GM18519 (cell line): ENCODE measurements at regions not wholly inside any gene's neighbourhood (a gene's known extent, or its start where the extent isn't known, plus 50 kb on each side); places are given as distances from the start of the nearest gene placed in this dataset.
"Not testable (repeated sequence)": the region's sequence is repeated elsewhere in the genome, so short reads cannot be mapped to it uniquely, and the experiment has no call there.

Experiments used
- ATAC-seq: cut with Tn5 transposase; IDR thresholded peaks from one replicate; pipeline ENCODE4 v1.9.1; 2021; ENCODE audit warnings: mild to moderate bottlenecking, moderate library complexity; ENCODE audit not compliant: unreplicated experiment, low FRiP score

DNA sequence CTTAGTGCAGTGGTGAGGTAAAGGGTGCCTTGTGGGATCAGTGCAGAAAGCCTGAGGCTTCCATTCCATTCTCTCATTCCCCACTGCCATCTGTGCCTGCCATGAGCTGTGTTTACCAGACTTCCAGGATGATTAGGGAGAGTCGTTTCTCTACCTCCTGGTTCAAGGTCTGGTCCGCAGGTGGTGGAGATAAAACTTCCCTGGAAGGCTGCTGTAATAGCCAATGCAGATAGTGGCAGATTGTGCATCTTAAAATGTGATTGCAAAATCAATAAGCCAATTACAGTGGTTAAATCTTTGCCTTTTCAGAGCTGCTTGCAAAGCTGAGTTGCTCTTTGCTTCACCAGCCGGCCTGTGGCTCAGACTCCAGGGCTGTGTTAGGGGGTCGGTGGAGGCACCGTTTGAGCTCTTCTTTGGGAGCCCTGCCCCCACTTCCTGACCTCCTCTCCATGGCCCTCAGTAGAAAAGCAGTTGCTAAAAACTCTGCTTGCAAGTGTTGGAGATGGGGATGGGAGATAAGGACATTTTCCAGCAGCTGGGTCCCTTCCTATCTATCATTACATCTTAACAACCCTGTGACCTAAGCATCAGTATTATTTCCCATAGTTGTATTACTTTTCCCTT, 95.2 kb upstream of the HS6ST1 start:
- ATAC-seq: no peak

GRCh38 chr2:128414351-128414750, 95.7 kb upstream of the HS6ST1 start:
- ATAC-seq: no peak

DNA sequence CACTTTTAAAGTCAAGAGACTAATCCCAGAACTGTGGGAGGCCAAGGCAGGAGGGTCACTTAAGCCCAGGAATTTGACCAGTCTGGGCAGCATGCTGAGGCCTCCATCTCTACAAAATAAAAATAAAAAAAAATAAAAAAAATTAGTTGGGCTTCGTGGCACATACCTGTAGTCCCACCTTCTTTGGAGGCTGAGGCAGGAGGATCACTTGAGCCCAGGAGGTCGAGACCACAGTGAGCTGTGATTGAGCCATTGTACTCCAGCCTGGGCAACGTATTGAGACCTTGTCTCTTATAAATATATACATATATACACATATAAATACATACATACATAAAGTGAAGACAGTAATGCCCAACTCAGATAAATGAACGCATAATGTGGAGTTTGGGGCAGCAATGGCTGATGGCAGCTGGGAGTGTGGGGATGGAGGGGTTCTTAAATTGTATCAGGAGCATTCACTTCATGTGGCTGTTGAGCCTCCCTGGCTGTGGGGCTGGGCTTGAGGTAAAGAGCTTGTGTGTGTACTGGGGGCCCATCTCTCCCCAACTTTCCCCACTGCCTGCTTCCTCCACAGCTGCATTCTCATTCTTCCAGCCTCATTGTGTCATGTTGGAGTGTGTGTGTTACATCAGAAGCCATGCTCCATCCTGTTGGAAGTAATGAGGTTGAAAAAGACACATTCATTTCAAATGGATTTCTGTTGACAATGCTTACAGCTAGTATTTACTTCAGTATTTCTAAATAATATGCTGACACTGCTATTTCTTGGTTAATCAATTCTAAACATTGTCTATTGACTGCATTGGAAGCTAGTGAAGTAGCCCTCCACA, 96.5 kb upstream of the HS6ST1 start:
- no peak for ATAC-seq

DNA sequence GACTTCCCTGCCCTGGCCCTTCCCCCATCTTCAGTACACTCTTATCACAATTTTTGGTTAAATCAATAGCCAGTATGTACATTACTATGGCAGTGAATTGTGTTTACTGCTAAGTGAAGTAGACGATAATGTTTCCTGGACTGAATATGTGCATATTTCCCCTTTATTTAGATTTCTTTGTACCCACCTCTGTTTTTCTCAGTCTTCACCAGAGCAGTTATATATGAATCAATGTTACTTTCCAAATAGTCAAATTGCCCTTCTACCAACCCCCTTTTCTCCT, 97.1 kb upstream of the HS6ST1 start:
- ATAC-seq: no peak

- ATAC-seq: no peak
Observed at GRCh38 chr2:128416109-128416785, 97.6 kb upstream of the HS6ST1 start.

- no peak for ATAC-seq
Observed at GRCh38 chr2:128416806-128417205, 98.1 kb upstream of the HS6ST1 start.

DNA sequence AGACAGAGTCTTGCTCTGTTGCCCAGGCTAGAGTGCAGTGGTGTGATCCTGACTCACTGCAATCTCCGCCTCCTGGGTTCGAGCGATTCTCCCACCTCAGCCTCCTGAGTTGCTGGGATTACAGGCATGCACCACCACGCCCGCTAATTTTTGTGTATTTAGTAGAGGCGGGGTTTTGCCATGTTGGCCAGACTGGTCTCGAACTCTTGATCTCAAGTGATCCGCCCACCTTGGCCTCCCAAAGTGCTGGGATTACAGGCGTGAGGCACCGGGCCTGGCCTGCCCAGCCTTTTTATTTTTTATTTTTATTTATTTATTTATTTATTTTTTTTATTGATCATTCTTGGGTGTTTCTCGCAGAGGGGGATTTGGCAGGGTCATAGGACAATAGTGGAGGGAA, 98.6 kb upstream of the HS6ST1 start:
- ATAC-seq: not testable (repeated sequence)

DNA sequence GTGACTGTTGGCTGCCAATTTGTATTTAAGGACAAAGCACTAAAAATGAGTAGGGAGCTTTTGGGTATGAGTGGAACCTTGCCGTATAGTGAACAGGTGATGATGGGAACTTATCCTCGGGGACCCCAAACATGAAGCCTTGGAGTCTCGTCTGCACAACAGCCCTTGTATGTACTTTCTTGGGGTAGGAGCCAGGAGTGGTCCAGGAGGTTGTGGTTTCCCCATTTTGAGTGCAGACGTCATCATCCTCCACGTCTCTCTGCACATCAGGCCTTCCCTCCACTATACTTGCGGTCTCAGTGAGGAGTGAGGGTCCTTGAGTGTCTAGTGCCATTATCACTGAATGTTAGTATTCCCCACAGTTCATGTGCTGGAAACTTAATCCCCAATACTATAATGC, 101.5 kb upstream of the HS6ST1 start:
- ATAC-seq: no peak

GRCh38 chr2:128420776-128421175, 102.1 kb upstream of the HS6ST1 start:
- no peak for ATAC-seq

GRCh38 chr2:128421286-128421685, 102.6 kb upstream of the HS6ST1 start:
- no peak for ATAC-seq

DNA sequence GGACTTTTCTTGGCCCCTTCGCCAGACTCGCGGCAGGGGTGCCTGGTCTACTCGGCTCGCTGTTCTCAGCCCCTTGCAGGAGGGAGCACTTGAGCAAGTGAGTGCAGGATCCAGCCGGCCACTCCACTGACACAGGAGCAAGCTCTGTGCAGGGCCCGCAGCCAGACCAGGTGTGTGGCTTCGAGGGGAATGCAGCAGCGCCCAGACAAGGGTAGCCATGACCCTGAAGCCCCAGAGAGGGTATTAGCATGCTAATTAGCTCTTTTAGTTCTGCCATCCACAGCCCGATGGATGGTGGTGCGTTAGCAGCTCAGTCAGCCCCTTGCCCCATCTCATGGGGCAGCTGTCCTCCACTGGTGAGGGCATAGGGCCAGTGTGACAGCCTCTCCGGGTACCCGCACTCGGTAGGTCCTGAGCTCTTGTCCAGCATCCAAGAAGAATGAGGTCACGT, 103.2 kb upstream of the HS6ST1 start:
- no peak for ATAC-seq

GRCh38 chr2:128422571-128422970, 103.9 kb upstream of the HS6ST1 start:
- no peak for ATAC-seq

DNA sequence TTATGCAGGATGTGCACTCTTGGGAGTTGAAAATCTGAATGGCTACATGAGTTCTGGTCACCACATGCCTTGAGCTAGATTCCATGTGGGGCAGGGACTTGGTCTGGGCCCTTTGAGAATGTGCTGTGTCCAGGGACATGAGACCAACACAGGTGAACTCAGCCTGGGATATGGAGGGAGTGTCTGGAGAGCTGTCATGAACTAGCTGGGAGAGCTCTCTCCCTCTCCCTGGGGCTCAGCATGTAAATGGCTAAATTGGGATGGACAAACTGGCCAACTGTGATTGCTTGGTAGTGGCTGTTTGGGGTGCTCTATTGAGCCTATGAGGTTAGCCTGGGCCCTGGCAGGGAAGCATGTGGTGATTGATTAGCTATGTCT, 105.1 kb upstream of the HS6ST1 start:
- ATAC-seq: no peak

DNA sequence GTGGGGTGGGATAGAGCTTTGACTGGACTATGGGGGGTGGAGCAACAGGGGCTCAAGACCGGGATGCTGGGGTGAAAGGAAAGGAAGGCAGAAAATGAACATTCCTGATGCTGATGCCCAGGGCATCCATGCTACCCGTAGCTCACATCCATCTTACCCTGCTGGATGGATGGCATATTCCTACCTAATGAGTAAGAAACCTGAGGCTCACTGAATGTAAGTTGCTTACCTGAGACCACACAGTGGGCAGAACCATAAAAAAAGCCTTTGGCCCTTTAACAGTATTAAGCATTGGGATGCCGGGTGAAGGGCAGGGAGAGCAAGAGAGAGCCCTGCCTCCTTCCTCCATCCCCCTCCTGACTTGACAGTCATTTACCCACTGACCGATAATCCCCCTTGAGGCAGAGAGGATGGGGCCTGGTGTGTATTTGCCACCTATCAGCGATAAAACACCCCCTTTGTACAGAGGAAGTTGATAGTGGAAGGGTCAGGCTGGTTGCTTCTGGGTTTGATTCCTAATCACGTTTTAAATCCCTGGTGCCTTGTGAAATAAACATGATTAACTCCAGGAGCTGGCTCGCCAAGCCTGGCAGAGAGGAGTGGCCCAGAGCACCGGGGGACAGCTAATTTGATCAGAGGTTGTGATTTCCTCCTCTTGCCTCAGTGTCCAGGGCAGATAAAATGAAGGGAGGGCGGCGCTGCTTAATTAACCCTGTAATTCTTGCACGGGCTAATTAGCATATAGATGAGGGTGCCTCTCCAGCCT, 105.9 kb upstream of the HS6ST1 start:
- ATAC-seq: no peak

- no peak for ATAC-seq
Observed at GRCh38 chr2:128425216-128425615, 106.5 kb upstream of the HS6ST1 start.

DNA sequence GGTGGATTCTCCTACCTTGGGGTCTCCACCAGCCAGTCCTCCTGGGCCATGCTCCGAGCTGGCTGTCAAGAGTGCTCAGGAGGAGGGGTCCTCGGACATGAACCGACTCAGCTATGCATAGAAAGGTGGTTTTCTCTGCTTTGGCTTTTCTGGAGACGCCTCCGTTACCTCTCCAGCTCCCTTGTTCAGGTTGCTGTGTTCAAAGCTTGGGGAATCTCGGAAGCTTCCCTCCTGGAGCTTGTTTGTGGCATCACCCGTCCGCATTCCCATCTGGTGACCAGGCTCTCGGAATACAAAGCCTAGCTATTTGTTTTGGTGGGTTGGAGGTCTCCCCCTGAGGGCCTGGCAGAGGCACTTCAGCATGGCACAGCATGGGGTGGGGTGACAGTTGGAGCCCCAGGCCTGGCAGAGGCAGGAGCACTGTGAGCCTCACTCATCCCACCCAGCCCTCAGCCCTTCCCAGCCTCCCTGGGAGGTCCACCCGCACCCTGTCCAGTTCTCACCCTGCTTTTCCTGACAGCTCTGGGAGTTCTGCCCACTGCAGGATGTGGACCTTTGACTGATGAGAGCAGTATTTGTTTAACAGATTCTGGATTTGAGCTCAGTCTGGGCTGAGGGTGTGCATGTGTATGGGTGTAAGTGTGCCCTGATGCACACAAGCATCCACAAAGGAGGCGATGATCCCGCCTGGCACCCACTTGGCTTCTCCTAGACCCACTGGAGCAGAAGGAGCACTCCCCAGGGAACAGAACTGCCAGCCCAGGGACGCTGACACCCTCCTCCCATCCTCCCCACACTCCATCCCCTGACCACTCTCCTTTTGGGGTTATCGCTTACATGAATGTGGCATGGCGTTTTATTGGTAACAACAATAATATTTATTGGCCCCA, 107.3 kb upstream of the HS6ST1 start:
- ATAC-seq: no peak

- no peak for ATAC-seq
Observed at GRCh38 chr2:128427413-128427755, 108.7 kb upstream of the HS6ST1 start.

- ATAC-seq: no peak
Observed at GRCh38 chr2:128428415-128428814, 109.7 kb upstream of the HS6ST1 start.

DNA sequence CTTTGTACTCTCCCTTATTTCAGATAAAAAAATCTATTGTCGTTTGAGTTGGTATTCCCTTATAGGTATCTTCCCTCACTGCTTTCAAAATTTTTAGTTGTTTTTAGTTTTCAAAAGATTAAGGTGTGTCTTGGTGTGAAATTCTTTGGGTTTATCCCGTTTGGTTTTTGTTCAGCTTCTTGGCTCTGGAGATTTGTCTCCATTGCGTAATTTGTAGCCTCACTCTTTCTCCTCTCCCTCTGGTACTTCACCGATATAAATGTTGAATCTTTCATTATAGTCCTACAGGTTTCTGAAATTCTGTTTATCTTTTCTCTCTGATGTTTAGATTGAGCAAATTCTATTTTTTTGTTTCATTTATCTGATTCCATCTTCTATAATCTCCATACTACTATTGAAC, 113.8 kb upstream of the HS6ST1 start:
- no peak for ATAC-seq

DNA sequence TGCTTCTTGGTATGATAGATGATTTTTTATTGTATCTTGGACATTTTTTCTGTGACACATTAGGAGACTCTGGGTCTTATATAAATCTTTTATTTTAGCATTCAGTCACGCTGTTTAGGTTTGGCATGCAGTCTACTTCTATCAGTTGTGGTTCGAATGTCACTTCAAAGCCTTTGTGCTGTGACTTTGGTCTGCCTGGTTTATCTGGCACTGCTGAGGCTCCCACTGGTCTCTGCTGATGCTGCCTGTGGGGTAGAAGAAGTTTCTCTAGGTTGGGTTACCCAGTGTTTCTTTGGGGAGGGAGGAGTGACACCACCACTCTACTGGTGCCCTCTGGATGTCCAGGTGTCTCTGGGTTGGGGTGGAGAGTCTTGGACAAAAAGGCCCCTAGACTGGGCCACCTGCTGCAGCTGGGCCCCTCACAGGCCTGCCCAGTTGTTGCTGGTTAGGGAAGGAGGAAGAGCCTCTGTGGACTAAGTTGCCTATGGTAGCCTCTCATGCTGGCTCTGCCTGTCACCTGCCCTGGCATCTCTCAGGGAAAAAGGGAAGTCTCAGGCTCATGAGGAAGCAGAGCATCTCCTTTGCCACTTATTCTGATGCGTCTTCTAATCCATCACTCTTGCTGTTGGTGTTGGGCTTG, 115.4 kb upstream of the HS6ST1 start:
- ATAC-seq: no peak
